NCI-H2081 (cell line): ENCODE measurements at regions not wholly inside any gene's neighbourhood (a gene's known extent, or its start where the extent isn't known, plus 50 kb on each side); places are given as distances from the start of the nearest gene placed in this dataset.
"Not testable (repeated sequence)": the region's sequence is repeated elsewhere in the genome, so short reads cannot be mapped to it uniquely, and the experiment has no call there.

ENCODE experiments used
- DNase-seq, 2 experiments: peaks; one replicate each; lab custom pipeline; 2025; lab: John Stamatoyannopoulos, UW

DNA sequence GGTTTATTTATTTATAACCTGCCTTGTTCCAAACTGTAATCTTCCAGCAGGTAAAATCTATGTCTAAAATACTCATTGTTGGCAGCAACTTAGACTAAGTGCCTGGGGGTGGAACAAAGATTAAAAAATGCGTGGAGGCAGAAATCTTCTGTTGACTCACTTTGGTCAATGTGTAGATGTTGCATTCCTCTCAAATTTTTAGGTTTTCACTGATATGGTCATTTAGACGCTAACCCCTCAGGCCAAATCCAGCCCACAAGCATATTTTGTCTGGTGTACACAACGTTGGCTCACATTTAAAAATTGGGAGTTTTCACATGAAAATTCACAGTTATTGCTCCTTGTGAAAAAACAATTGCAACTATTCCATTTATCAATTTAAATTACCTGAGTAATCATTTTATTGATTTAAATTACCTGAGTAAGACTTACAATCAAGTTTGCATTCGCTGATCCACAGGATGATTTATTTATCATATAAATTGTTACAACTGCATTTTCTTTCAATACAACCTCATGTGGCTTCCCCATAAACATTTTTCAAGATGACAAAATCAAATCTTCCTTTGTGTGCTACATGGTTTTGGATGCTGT is 564.2 kb downstream of the TSN start:
- DNase-seq = no peak

GRCh38 chr2:122322815-122323214 is 567.4 kb downstream of the TSN start:
- DNase-seq = no peak

GRCh38 chr2:122323927-122324326 is 568.5 kb downstream of the TSN start:
- no peak for DNase-seq

GRCh38 chr2:122326471-122326870 is 571.0 kb downstream of the TSN start:
- no peak for DNase-seq

- DNase-seq = no peak
These were observed 573.4 kb downstream of the TSN start for GRCh38 chr2:122328816-122329215.

- DNase-seq = no peak
These were observed 573.8 kb downstream of the TSN start for GRCh38 chr2:122329278-122329677.

GRCh38 chr2:122333932-122334331 is 578.5 kb downstream of the TSN start:
- no peak for DNase-seq

- no peak for DNase-seq
These were observed 582.5 kb downstream of the TSN start for GRCh38 chr2:122338000-122338399.

DNA sequence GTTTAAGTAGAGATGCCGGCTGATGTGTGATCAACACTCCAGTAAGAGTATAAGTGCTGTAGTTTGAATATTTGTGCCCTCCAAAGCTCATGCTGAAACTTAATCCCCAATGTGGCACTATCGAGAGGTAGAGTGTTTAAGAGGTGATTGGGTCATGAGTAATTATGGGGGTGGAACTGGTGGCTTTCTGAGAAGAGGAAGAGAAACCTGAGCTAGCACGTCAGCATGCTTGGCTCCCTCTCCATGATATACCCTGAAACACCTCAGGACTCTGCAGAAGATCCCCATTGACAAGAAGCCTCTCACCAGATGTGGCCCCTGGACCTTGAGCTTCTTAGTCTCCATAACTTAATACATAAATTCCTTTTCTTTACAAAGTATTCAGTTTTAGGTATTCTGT is 584.8 kb downstream of the TSN start:
- DNase-seq = no peak

DNA sequence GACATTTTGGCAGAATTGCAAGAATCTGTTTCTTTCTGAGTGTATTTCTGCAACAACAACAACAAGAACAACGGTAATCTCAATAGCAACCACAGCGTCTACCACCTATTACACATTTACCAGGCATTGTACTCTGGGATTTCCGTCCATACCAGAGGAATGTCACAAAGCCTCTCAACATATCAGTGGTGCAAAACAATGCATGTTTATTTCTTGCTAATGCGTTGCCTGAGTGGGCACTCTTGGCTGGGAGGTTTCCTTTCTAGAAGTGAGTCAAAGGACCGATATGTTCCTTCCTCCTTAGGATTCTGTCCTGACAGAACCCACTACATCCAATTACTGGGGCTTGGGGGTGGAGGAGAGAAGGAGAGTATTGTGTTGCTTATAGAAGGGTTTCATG is 585.6 kb downstream of the TSN start:
- no peak for DNase-seq

GRCh38 chr2:122352151-122352550 is 596.7 kb downstream of the TSN start:
- DNase-seq = not testable (repeated sequence)

DNA sequence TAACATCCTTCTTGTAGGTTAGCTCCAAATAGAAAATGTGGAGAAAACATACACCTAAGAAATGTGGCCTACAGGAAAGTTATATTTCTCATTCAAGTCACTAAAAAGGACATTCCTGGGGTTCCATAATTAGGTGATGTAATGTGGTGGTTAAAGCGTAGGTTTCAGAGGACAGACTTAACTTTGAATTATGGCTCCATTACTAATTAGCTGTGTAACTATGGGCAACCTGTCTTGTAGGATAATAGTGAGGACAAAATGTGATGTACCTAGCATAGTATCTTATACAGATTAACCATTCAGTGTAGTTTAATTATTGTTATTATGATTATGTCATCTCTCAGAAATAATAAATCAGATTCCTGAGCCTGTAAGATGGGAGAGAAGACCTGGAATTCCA is 602.5 kb downstream of the TSN start:
- no peak for DNase-seq

DNA sequence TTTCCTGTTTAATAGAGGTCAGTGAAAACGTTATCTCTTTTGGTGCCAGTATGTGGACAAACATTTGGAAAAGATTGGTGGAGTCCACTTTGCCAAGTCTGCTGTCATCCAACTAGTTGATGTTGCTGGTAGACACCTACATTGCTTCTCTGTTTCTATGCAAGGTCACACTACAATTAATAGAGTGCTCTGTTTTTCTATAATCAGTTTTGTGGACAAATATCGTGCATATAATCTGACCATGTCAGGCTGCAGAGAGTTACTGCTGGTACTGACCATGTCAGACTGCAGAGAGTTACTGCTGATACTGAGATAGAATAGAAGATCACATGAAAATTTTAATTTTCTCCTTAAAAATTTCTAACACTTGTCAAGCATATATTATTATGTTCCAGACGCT is 603.3 kb downstream of the TSN start:
- DNase-seq = no peak

DNA sequence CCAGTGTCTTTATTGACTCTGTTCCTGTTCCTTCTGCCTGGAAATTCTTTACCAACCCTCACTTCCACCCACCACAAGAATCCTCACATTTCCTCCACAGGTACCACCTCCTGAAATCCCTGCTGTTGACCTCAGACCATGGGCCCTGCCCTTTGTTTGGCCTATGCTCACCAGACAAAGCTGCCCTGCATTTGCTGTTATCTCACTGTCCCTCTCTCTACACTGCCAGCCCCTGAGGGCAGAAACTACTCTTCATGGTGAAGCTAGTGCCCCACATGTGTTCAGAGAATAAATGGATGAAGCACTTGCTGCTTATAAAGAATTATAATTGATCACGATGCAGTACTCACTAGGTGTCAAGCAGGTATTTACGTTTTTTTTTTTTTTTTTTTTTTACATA is 608.4 kb downstream of the TSN start:
- DNase-seq = no peak

GRCh38 chr2:122366427-122366826 is 611.0 kb downstream of the TSN start:
- DNase-seq = no peak

GRCh38 chr2:122366969-122367645 is 611.7 kb downstream of the TSN start:
- DNase-seq = no peak

GRCh38 chr2:122367646-122368010 is 612.2 kb downstream of the TSN start:
- no peak for DNase-seq

DNA sequence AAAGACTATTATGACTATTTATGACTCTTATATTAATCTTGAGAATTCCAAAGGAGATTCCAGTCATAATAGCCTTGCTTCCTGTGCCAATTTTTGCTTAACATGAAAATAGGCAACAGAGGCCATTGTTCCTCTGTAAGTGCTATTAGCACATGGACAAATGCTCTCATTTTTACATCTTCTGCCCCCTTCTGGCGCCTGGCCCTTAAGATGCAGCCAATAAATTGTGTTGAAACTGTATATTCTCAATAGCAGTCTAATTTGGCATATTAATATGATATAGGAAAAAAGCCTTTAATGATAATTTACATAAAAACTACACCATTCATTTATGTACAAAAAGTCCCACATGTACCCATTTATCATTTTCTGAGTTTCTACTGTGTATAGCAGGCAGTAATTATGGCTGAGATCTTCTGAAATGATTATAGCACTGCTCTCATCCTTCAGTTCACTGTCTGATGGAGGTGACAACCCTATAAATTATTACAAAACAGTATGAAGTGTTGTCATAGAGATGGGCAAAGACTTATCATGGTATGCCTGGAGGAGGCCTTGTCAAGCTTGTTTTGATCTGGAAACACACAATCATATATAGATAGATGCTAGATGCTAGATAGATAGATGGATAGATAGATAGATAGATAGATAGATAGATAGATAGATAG is 613.3 kb downstream of the TSN start:
- DNase-seq = no peak

GRCh38 chr2:122378521-122378920 is 623.1 kb downstream of the TSN start:
- DNase-seq = no peak

DNA sequence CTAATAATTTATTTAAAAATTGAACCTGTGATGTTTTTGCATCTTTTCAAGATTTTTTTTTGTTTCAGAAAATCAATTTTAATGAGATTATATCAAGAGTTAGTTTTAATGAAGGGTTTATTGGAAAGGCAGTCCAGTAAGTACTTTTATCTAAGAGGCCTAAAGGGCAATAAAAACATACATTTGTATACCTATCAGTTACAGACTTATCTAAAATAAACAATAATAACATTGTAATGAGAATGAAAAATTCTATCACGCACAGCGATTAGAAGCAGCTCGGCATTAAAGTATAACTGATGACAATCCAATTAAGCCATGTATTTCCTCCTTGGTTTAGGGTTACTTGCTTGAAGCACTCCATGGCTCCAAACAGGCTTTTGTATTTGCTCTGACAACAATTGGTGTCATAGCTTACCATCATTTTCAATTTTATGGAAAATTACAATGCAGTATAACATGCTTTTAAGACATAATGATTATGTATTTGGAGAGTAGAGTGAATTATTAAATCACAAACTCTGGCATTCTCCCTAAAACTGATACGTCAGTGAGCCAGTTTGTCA is 629.4 kb downstream of the TSN start:
- DNase-seq = peak in 1 of 2 experiments; percentile 59

DNA sequence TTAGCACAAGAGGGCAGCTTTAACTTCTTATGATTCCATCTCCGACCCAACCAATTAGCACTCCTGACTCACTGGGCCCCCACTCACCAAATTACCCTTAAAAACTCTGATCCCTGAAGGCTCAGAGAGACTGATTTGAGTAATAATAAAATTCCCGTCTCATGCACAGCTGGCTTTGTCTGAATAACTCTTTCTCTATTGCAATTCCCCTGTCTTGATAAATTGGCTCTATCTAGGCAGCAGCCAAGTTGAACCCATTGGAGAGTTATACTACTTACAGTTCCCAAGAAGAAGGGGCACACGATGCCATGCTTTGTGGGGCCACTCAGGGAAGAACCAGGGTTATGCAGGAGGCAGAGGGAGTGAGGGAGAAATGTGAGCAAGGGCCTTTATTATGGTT is 632.8 kb downstream of the TSN start:
- DNase-seq = no peak

DNA sequence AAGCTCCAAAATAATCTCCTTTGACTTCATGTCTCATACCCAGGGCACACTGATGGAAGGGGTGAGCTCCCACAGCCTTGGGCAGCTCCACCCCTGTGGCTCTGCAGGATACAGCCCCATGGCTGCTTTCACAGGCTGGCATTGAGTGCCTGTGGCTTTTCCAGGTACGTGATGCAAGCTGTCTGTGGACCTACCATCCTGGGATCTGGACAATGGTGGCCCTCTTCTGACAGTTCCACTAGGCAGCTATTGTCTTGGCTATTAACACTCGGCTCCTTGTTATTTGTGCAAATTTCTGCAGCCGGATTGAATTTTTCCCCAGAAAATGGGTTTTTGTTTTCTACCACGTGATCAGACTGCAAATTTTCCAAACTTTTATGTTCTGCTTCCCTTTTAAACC is 634.2 kb downstream of the TSN start:
- no peak for DNase-seq

DNA sequence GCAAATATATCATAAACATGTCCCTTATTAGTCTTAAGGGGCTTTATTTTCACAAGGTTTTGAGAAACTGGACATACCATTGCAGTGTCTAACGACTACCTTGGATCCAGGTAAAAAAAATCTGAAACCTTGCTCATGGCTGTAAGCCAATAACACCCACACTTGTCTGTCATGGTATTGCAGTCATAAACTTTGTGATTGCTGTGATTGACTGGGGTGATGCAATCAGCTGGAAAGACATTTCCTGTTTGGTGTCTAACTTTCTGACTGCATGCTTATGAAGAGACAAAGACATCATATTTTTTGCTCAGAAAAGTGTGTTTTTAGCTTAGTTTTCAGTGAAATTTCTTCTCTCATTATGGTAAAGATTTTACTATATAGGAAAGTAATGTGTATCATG is 635.0 kb downstream of the TSN start:
- DNase-seq = no peak
